Left ventricle myocardium inferior (tissue), 1 donor: ENCODE measurements at regions not wholly inside any gene's neighbourhood (a gene's known extent, or its start where the extent isn't known, plus 50 kb on each side); places are given as distances from the start of the nearest gene placed in this dataset.

Source experiments
- DNase-seq: peaks from one replicate; pipeline ENCODE4 v3.0.0-alpha.2; 2020
- H3K27ac ChIP-seq: fragments of 200-600 bp; replicated peaks from 2 replicates; pipeline ENCODE4 v1.8.0; 2021
- H3K27me3 ChIP-seq: fragments of 200-600 bp; 2 replicates; pipeline ENCODE4 v1.8.0; 2021; ENCODE audit warnings: low read depth
- H3K36me3 ChIP-seq: fragments of 200-600 bp; 2 replicates; pipeline ENCODE4 v1.8.0; 2021
- H3K4me1 ChIP-seq: fragments of 200-600 bp; 2 replicates; pipeline ENCODE4 v1.8.0; 2021
- H3K4me3 ChIP-seq: fragments of 200-600 bp; 2 replicates; pipeline ENCODE4 v1.8.0; 2021; ENCODE audit warnings: mild to moderate bottlenecking, moderate library complexity
- H3K9me3 ChIP-seq: fragments of 200-600 bp; replicated peaks from 2 replicates; pipeline ENCODE4 v1.8.0; 2021
- CTCF ChIP-seq: fragments of 200-600 bp; IDR thresholded peaks from 2 replicates; pipeline ENCODE4 v1.8.0; 2021; ENCODE audit warnings: antibody characterized with exemption, mild to moderate bottlenecking, borderline replicate concordance
- intact Hi-C: fragments of 100-400 bp; cut with micrococcal nuclease; formaldehyde crosslinking; loops from one replicate; pipeline ENCODE4 v1.11.0; 2022
- donor health status: DM: no; HTN: yes; CAD: no; lungs with severe emphysema.

- no peak overlapping the region for H3K27ac ChIP-seq
- no peak for TF ChIP-seq CTCF
- intact Hi-C loops: no loop called here
Measured at GRCh38 chr2:23237147-23237546, 147.8 kb upstream of the KLHL29 start.

DNA sequence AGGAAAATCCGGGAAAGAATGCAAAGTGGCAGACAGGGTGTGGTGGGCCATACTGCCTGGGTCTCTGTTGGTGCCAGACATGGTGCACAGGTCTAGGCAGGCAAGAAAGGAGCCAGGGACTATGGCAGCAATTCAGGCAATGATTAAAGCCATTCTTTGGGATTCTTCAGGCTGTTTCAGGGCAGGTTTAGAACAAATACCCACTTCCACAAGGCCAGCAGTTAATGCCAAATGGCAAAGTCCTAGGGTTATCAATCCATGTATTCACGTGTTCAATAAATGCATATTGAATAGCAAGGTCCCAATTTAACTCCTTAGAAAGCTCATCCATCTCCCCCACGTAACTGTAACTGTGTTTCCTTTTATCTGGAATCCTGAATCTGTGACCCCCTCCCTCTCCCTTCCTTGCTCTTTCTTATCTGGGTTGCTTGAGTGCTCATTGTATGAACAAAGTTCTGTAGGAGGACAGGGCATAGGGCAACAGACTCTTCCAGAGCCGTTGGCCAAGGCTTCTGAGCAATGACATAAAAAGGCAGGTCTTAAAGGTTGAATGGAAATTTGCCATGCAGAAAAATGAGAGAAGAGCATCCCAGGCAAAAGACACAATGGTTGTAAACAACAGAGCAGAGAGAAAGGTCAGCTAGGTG is 146.8 kb upstream of the KLHL29 start:
- no peaks in the 10 kb centered on the region for H3K36me3 ChIP-seq
- no peaks in the 10 kb centered on the region for H3K4me1 ChIP-seq
- no peak overlapping the region for H3K4me3 ChIP-seq
- TF ChIP-seq CTCF: no peak
- no peaks in the 10 kb centered on the region for H3K9me3 ChIP-seq
- intact Hi-C loops: no loop called here
- peaks cover 26% of the 10 kb centered on the region for H3K27me3 ChIP-seq
- no peak for DNase-seq
- no peak overlapping the region for H3K27ac ChIP-seq

More at GRCh38 chr2:23237147-23237546, 147.8 kb upstream of the KLHL29 start:
- Histone ChIP-seq H3K27me3 (peaks cover 26% of the 10 kb centered on the region), H3K36me3 (no peaks in the 10 kb centered on the region), H3K4me1 (no peaks in the 10 kb centered on the region), H3K4me3 (no peak overlapping the region), H3K9me3 (no peaks in the 10 kb centered on the region)
- no peak for DNase-seq

DNA sequence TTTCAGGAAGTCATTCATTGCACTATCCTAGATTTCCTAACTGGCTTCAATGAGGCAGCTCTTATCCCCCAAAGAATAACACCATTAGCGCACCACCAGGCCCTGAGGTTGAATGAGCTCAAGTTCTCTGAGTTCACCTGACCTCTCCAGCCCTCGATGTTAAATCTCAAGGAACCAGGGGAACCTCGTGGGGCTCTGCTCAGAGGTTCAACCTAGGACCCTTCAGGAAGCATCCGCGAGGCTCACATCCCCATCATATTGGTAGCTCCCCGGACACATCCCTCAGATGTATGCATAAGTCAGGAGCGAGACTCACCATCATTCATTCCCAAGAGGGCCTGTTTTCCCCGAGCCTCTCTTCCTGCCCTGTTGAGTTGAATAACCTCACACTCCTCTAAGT is 145.6 kb upstream of the KLHL29 start:
- no peak for DNase-seq
- intact Hi-C loops: no loop called here
- Histone ChIP-seq H3K4me1 (no peaks in the 10 kb centered on the region), H3K9me3 (no peaks in the 10 kb centered on the region), H3K4me3 (no peak overlapping the region), H3K36me3 (no peaks in the 10 kb centered on the region), H3K27me3 (peaks cover 26% of the 10 kb centered on the region), H3K27ac (no peak overlapping the region)
- TF ChIP-seq CTCF: no peak

DNA sequence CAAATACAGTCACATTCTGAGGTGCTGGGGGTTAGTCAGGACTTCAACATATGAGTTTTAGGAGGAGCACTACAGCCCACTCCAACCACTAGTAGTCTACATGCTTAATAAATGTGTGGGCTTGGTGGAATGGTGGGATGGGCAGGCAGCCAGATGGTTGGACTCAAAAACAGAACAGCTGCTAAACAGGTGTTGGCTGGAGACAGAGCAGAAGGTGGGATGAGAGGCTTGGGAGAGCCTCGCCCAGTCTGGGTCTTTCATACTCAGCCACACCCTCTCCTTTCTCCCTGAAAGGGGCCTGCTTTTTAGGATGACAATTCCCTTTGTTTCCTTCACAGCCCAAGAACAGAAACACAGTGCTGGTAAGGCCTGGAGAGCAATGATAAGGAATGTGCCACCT is 143.9 kb upstream of the KLHL29 start:
- Histone ChIP-seq H3K4me3 (no peak overlapping the region), H3K9me3 (no peaks in the 10 kb centered on the region), H3K27ac (no peak overlapping the region), H3K27me3 (peaks cover 26% of the 10 kb centered on the region), H3K36me3 (no peaks in the 10 kb centered on the region), H3K4me1 (no peaks in the 10 kb centered on the region)
- intact Hi-C loops: no loop called here
- DNase-seq: no peak
- TF ChIP-seq CTCF: no peak

DNA sequence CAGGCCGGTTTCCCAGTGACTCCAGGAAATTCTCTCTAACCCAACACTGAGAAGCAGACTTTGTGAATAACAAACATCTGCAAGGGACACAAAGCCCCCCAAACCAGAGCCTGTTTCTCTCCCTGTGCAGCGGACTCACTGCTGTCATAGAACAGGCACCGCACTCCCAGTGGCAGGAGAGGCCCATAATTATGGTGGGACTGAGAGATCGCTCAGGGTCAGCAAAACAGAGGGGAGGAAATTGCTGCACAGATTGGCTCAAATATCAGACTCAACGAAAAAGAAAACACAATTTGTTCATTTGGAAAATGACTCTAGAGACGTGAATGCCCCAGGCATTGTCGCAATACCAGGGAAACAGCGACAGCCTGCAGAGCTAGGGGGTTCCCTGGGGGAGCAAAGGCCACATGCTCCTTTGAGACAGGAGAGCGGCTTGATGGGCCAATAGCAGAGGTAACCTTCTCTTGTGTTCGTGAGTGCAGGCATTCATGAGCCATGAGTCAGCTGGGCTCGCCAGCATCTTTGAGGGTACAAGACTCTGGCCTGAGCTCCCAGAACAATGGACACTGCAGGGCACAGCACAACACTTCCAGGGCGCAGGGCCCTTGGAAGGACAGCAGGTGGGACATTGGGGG is 143.3 kb upstream of the KLHL29 start:
- Histone ChIP-seq H3K9me3 (no peaks in the 10 kb centered on the region), H3K27me3 (peaks cover 22% of the 10 kb centered on the region), H3K27ac (no peak overlapping the region), H3K36me3 (no peaks in the 10 kb centered on the region), H3K4me1 (no peaks in the 10 kb centered on the region), H3K4me3 (no peak overlapping the region)
- intact Hi-C loops: no loop called here
- no peak for TF ChIP-seq CTCF
- no peak for DNase-seq
